Stimulated activated CD4-positive, alpha-beta T cell treated with anti-CD3 and anti-CD28 coated beads, Interleukin-1b, Interleukin-23, amount 100 ng/mL, for 48 hours (primary cell): ENCODE measurements at regions not wholly inside any gene's neighbourhood (a gene's known extent, or its start where the extent isn't known, plus 50 kb on each side); places are given as distances from the start of the nearest gene placed in this dataset.
"Not testable (repeated sequence)": the region's sequence is repeated elsewhere in the genome, so short reads cannot be mapped to it uniquely, and the experiment has no call there.

ENCODE experiments used
- DNase-seq: peaks from one replicate; pipeline ENCODE4 v3.0.0-alpha.2; 2020

- not testable (repeated sequence) for DNase-seq
These were observed 50.7 kb downstream of the PPIAL4D start for GRCh38 chr1:145191272-145191675.

- not testable (repeated sequence) for DNase-seq
These were observed 52.4 kb downstream of the PPIAL4D start for GRCh38 chr1:145189543-145190030.

- peak; percentile 11 for DNase-seq
These were observed 53.0 kb downstream of the PPIAL4D start for GRCh38 chr1:145188869-145189542.

- DNase-seq = not testable (repeated sequence)
These were observed 59.2 kb downstream of the PPIAL4D start for GRCh38 chr1:145182606-145183413.

GRCh38 chr1:145176285-145176925 is 65.6 kb downstream of the PPIAL4D start:
- DNase-seq = peak; percentile 11

- DNase-seq = not testable (repeated sequence)
These were observed 67.6 kb downstream of the PPIAL4D start for GRCh38 chr1:145174377-145174776.

GRCh38 chr1:145168220-145168848 is 72.6 kb downstream of the FAM72D start:
- DNase-seq = not testable (repeated sequence)

GRCh38 chr1:145164360-145164759 is 68.6 kb downstream of the FAM72D start:
- DNase-seq = not testable (repeated sequence)
